ENCODE measurements at regions not wholly inside any gene's neighbourhood (a gene's known extent, or its start where the extent isn't known, plus 50 kb on each side); places are given as distances from the start of the nearest gene placed in this dataset.
A peak's percentile ranks its signal among the peaks of the same experiment; 100 is the strongest.

DNA sequence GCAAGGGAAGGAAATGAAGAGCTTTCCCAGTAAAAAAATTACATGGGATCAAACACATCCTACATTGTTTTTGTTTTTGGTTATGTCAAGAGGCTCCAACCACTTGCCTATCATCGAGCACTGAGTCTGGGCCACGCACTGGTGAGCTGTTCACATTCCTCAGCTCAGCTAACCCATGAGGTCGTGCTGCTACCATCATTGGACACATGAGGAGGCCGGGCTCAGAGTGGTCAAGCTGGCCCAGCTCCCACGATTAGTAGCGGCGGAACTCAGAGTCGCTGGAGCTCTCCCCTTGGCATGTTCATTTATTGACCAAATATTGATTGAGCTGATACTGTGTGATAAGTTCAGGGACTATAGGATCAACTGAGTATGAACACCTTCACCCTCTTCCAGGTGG lies 164.9 kb downstream of the CDH26 start:
- H3K4me1 Mint-ChIP-seq: no peaks in the 10 kb centered on the region
- no peak overlapping the region for H3K27ac Mint-ChIP-seq
- peaks cover 0 to 13% (median 10%) of the 10 kb centered on the region in 3 donors for H3K36me3 Mint-ChIP-seq
- DNase-seq: no peak
- H3K27me3 Mint-ChIP-seq (ENCODE audit: low read depth in 3 of 3): peaks cover 0 to 2% (median 0%) of the 10 kb centered on the region in 3 donors
- H3K4me3 Mint-ChIP-seq: no peak overlapping the region
- no peaks in the 10 kb centered on the region for H3K9me3 Mint-ChIP-seq

DNA sequence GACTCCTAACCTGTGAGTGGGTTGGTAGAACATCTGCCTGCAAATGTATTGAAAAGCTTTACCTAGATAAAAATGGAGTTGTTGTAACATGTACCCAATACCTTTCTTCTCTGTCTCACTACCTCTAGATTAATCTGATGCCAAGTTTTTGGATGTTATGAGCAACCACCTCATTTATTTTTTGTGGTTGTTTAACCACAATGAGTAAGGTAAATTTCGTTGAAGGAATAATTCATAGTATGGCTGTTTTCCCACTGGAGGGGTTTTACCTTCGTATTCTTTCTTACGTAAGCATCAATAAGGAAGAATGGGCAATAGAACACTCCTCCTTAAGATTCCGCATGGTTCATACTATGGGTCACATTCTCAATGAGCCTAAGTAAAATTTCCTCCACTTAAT lies 165.4 kb downstream of the CDH26 start:
- H3K27ac Mint-ChIP-seq: no peak overlapping the region
- peaks cover 0 to 2% (median 0%) of the 10 kb centered on the region in 3 donors for H3K27me3 Mint-ChIP-seq (ENCODE audit: low read depth in 3 of 3)
- H3K4me1 Mint-ChIP-seq: no peaks in the 10 kb centered on the region
- no peaks in the 10 kb centered on the region for H3K9me3 Mint-ChIP-seq
- H3K4me3 Mint-ChIP-seq: no peak overlapping the region
- no peak for DNase-seq
- H3K36me3 Mint-ChIP-seq: peaks cover 0 to 16% (median 13%) of the 10 kb centered on the region in 3 donors

DNA sequence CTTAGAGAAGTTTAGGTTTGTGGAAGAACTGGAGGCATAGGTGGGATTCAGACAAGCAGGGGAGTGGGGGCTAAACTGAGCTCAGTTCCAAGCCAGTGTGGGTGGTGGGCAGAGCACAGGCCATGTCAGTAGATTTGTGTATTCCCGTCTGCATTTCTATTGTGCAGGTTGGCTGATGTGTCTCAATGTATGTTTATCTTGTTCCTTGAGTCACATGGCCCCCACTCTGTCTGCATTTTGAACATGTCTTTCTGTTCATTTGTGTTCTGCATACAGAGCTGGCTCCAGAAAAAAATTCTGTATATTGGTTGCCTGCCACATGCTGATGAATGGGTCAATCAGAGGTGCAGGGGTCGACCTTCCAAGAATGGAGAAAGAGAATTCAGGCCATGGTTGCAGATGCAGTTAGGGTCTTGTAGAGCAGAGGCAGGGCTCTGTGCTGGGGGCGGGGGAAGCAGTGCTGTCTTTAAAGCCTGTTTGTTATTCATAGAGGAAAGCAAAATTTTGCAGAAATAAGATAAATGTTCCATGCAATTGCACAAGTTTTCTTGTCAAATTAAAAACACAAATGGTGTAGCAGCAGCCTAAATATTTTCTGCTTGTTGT lies 166.7 kb downstream of the CDH26 start:
- DNase-seq: no peak
- Mint-ChIP-seq H3K4me1 (no peaks in the 10 kb centered on the region), H3K27ac (no peak overlapping the region), H3K9me3 (no peaks in the 10 kb centered on the region), H3K4me3 (no peak overlapping the region), H3K27me3 (ENCODE audit: low read depth in 3 of 3) (peaks cover 0 to 2% (median 0%) of the 10 kb centered on the region in 3 donors), H3K36me3 (peaks cover 0 to 16% (median 13%) of the 10 kb centered on the region in 3 donors)

DNA sequence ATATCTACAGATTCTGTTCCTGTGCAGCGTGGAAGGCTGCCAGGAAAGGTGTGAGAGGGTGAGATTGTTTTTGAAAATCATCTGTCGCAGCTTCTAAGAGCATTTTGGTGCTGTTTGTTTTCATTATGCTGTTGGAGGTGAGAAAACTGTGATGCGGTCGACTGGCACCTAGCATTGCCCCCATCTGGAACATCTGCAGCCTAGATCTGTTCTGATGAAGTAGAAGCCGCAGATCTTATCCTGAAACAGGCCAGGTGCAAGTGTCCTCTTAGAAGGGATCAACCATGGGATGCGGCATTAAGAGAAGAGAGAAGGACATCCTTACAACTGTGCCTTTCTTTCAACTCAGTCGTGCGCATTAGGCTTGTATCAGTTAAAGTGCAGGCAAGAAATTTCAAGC lies 167.3 kb downstream of the CDH26 start:
- peaks cover 0 to 2% (median 0%) of the 10 kb centered on the region in 3 donors for H3K27me3 Mint-ChIP-seq (ENCODE audit: low read depth in 3 of 3)
- H3K4me1 Mint-ChIP-seq: no peaks in the 10 kb centered on the region
- no peak for DNase-seq
- peaks cover 0 to 15% (median 13%) of the 10 kb centered on the region in 3 donors for H3K36me3 Mint-ChIP-seq
- H3K4me3 Mint-ChIP-seq: no peak overlapping the region
- H3K9me3 Mint-ChIP-seq: no peaks in the 10 kb centered on the region
- H3K27ac Mint-ChIP-seq: no peak overlapping the region

DNA sequence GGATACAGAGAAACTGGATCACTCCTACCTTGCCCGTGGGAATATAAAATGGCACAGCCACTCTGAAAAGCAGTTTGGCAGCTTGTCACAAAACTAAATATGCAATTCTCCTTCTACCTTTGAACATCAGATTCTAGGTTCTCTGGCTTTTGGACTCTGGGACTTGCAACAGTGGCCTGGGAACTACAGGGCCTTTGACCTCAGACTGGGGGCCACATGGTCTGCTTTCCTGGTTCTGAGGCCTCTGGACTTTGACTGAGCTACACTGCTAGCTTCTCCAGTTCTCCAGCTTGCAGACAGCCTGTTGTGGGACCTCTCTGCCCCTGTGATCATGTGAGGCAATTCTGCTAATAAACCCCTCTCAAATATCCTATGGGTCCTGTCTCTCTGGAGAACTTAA lies 168.8 kb downstream of the CDH26 start:
- no peak overlapping the region for H3K4me3 Mint-ChIP-seq
- DNase-seq: no peak
- peaks cover 7 to 9% of the 10 kb centered on the region in 2 donors for H3K4me1 Mint-ChIP-seq
- H3K27ac Mint-ChIP-seq: no peak overlapping the region
- no peaks in the 10 kb centered on the region for H3K9me3 Mint-ChIP-seq
- peaks cover 0 to 13% (median 10%) of the 10 kb centered on the region in 3 donors for H3K36me3 Mint-ChIP-seq
- no peaks in the 10 kb centered on the region for H3K27me3 Mint-ChIP-seq (ENCODE audit: low read depth in 3 of 3)

DNA sequence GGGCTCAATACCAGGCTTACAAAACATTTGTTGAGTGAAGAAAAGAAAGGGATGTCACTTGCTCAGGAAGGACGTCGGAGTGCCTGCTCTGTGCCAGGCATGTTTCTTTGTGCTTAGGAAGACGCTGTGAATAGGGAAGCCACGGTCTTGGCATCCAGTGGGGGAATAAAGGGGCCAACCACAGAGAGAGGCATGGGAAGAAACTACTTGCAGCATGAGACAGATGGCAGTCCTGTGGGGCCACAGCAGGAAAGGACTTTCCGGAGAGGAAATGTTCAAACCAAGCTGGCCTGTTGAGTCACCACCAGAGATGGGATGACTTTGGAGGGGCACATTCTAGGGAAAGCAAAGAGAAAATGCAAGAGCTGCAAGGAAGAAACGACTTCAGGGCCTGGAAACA lies 173.2 kb downstream of the CDH26 start:
- Mint-ChIP-seq H3K9me3 (no peaks in the 10 kb centered on the region), H3K27me3 (ENCODE audit: low read depth in 3 of 3) (peaks cover 0 to 3% (median 0%) of the 10 kb centered on the region in 3 donors), H3K27ac (peak overlapping the region in 2 of 6 donors; percentile 8 to 83), H3K4me1 (peaks cover 26 to 27% of the 10 kb centered on the region in 2 donors), H3K36me3 (peaks cover 0 to 3% (median 3%) of the 10 kb centered on the region in 3 donors), H3K4me3 (no peak overlapping the region)
- no peak for DNase-seq

DNA sequence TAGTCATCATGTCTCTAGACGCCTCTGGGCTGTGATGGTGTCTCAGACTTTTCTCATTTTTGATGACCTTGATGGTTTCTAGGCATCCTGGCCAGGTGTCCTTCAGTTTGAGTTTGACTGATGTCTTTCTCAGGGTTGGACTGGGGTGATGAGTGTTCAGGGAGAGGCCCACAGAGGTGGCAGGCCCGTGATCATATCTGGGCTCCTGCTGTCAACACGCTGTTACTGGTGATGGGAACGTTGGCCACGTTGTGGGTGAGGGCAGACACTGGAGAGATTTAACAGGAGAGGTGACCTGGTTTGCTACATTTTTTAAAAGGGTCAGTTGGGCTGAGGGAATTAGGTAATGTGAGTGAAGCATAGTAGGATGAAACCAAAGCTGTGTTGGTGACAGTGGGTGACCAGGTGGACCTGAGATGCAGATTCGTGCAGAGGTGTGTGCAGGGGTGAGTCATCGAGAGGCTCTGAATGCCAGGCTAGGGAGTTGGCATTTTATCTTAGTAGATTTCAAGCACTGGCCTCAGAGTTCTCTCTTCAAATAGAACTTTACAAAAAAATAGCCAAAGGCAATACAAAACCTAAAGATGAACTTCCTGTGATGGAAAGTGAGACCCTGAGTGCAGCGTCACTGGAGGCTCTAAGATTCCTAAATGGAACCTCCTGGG lies 174.1 kb downstream of the CDH26 start:
- no peaks in the 10 kb centered on the region for H3K9me3 Mint-ChIP-seq
- peaks cover 32 to 33% of the 10 kb centered on the region in 2 donors for H3K4me1 Mint-ChIP-seq
- no peak overlapping the region for H3K4me3 Mint-ChIP-seq
- no peak for DNase-seq
- peak overlapping the region in 3 of 6 donors; percentile 15 to 43 (median 24) for H3K27ac Mint-ChIP-seq
- peaks cover 0 to 3% (median 3%) of the 10 kb centered on the region in 3 donors for H3K36me3 Mint-ChIP-seq
- H3K27me3 Mint-ChIP-seq (ENCODE audit: low read depth in 3 of 3): peaks cover 0 to 3% (median 0%) of the 10 kb centered on the region in 3 donors

DNA sequence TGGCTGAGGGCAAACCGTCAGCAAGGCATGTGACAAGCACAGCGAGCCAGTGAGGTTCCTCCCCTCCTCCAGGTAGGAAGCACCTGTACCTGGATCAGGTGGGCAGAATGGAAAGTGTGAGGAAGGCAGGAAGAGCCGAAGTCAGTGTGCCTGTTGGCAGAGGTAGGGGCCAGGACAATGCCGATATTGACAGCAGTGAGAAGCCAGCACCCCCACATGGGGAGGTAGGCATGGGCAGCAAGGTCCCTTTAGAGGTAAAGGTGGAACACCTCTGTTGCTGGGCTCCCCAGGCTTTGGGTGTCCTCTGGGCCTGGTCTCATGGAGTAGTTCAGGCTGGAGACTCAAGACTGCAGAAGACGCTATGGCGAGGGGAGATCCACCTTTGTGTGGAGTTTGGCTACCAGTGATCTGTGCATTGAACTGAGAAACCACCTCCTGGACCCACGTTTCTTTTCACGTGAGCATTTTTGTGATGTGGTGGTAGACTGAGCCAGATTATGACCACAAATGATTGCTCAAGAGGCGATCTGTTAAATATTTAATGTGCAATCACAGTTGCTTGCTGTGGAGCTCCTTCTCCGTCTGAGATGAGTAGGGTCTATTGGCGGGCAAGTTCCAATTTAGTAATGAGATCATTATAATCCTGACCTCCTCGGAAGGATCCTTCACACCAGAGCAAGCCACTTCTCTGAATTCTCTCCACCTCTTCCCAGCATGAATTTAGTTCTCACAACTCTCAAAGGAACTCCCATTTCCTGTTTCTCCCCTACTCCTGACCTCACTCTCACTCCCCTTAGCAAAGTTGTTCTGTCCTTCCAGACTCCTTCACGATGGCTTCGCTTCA lies 174.8 kb downstream of the CDH26 start:
- DNase-seq: no peak

DNA sequence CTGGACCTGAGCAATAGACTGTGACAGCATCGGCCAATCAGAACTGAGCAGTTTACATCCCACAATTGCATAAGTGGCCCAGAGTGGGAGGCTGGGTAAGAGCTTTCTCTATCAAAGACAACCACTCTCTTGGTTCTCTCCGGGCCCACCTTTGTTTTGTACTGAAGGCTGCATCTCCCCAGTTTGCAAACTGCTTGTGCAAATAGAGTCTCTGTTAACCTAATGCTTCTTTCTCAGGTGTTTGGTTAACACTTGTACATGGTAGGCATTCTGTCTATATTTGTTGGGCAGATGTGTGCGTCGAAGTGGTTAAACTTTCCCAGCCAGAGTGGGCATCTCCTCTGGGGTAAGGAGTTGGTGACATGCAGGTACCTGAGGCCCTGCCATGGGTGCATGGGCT lies 177.1 kb downstream of the CDH26 start:
- peaks cover 49 to 57% of the 10 kb centered on the region in 2 donors for H3K4me1 Mint-ChIP-seq
- no peaks in the 10 kb centered on the region for H3K9me3 Mint-ChIP-seq
- H3K4me3 Mint-ChIP-seq: no peak overlapping the region
- no peak overlapping the region for H3K27ac Mint-ChIP-seq
- peaks cover 0 to 3% (median 0%) of the 10 kb centered on the region in 3 donors for H3K27me3 Mint-ChIP-seq (ENCODE audit: low read depth in 3 of 3)
- H3K36me3 Mint-ChIP-seq: no peaks in the 10 kb centered on the region
- DNase-seq: no peak

More for the DNA sequence above, 174.8 kb downstream of the CDH26 start:
- Mint-ChIP-seq H3K4me1 (peaks cover 37 to 39% of the 10 kb centered on the region in 2 donors), H3K27me3 (ENCODE audit: low read depth in 3 of 3) (peaks cover 0 to 3% (median 0%) of the 10 kb centered on the region in 3 donors), H3K9me3 (no peaks in the 10 kb centered on the region), H3K36me3 (peaks cover 0 to 3% (median 3%) of the 10 kb centered on the region in 3 donors), H3K27ac (peak overlapping the region in 4 of 6 donors; percentile 8 to 73 (median 16)), H3K4me3 (no peak overlapping the region)

DNA sequence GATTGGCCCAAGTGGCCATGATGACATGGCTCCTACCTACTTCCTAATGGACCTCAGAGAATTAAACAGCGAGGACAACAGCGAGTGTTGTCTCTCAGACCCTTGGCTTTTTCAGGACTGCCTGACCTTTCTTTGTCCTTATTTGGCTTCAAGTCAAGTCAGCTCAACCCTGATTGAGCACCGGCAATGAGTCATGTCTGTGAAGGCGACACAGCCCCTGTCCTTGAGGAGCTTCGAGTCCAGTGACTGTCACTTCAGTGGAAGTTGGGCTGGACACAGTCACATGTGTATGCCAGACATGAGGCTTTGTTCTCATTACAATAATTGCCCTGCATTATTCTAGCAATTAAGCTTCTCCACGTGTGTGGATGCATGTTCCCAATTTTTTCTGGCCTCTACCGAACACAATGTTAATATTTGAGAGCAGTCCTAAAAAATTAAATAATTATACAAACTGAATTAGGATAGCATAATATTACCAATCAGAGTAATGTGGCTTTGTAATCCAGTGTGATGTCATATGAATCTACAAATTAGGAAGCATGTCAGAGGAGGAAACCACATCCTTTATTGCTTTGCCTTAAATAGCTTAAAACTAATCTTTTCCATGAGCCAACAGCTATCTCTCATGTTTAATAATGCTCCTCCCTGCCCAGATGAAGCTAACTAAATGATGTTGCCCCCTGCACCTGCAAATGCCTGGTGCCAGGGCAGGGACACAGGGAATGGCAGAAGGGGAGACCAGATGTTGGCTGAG lies 178.6 kb downstream of the CDH26 start:
- no peaks in the 10 kb centered on the region for H3K9me3 Mint-ChIP-seq
- H3K27ac Mint-ChIP-seq: no peak overlapping the region
- no peaks in the 10 kb centered on the region for H3K36me3 Mint-ChIP-seq
- H3K4me3 Mint-ChIP-seq: peak overlapping the region in 1 of 5 donors; percentile 8
- peaks cover 55 to 61% of the 10 kb centered on the region in 2 donors for H3K4me1 Mint-ChIP-seq
- peaks cover 0 to 3% (median 0%) of the 10 kb centered on the region in 3 donors for H3K27me3 Mint-ChIP-seq (ENCODE audit: low read depth in 3 of 3)
- no peak for DNase-seq

DNA sequence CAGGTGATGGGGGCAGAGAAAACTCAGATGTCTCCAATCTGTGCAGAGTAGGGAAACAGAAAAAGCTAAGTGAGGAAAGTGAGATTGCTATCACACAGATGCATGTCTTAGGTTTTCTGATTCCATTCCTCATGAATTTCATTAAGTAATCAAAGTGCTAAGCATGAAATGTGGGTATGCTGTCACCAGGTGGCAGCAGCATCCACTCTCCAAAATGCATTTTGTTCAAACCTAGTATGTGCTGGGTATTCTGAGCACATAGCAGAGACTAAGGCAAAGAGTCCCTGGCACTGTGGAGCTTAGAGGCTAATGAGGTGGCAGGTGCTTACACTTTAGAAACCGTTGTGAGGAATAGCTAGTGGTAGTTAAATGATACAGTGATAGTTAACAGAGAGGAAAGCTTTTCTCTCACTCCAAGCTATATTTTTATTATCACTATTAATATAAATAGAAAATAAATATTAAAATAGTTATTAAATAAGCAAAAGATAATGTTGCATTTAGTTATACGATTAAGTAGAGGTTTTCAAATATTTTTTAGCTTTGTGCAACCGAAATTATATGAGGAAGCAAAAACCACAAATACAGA lies 179.5 kb downstream of the CDH26 start:
- peak; percentile 21 to 31 (median 30) for DNase-seq
- Mint-ChIP-seq H3K4me1 (peaks cover 50 to 53% of the 10 kb centered on the region in 2 donors), H3K4me3 (peak overlapping the region; percentile 75 to 90 (median 85)), H3K27ac (peak overlapping the region in 3 of 6 donors; percentile 49 to 65 (median 63)), H3K27me3 (ENCODE audit: low read depth in 3 of 3) (peaks cover 0 to 3% (median 0%) of the 10 kb centered on the region in 3 donors), H3K9me3 (no peaks in the 10 kb centered on the region), H3K36me3 (no peaks in the 10 kb centered on the region)

DNA sequence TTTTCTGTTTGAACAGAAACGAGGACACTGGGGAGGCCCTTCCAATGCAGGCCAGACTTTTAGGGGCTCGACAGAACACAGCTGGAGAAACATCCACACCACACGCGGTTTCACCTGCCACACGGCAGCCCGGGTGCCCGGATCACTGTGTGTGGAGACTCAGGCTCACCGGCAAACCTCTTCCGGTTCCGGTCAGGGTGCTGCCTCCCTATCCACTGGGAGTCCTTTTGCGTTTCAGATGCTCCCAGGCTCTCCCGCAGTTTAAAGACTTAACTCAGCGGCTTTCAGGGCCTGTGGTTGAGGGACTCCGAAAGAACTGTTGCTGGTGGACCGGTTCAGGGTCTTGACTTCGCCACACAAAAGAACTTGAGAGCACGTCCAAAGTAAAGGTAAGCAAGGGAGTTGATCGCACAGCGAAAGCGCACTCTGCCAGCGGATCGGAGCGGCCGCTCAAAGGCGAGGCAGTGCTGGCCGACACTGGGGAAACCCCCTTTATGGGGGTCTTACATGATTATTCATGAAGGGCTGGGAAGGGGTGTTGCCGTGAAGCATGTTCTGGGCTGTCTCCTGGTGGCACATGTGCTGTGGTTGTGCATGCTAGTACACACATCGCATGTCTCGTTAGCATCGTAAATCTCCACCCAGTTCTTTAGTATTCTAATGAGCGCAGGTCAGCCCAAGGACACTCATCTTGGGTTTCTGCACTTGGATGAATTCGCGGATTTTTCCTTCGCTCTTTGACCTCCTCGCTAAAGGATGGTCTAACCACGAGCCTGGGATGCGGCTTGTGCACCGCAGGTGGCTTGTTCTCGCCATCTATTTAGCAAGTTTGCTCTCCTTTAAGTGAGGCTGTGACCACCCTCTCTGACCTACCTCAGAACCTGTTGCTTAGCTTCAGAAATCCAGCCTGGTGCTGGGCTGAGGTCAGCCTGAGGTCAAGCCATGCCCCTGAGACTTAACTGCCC lies 180.3 kb downstream of the CDH26 start:
- peaks cover 0 to under 1% (median 0%) of the 10 kb centered on the region in 3 donors for H3K27me3 Mint-ChIP-seq (ENCODE audit: low read depth in 3 of 3)
- peak overlapping the region; percentile 75 to 90 (median 85) for H3K4me3 Mint-ChIP-seq
- H3K27ac Mint-ChIP-seq: peak overlapping the region in 5 of 6 donors; percentile 28 to 72 (median 44)

More for the DNA sequence above, 180.3 kb downstream of the CDH26 start:
- peak; percentile 42 to 47 (median 46) for DNase-seq
- Mint-ChIP-seq H3K36me3 (no peaks in the 10 kb centered on the region), H3K9me3 (no peaks in the 10 kb centered on the region), H3K4me1 (peaks cover 42 to 45% of the 10 kb centered on the region in 2 donors)

Data from immature natural killer cell (primary cell).